ENCODE measurements at regions not wholly inside any gene's neighbourhood (a gene's known extent, or its start where the extent isn't known, plus 50 kb on each side); places are given as distances from the start of the nearest gene placed in this dataset.

GRCh38 chr6:40882323-40882997 is 156.6 kb downstream of the UNC5CL start:
- no peak for TF ChIP-seq CTCF (IDR thresholded peaks at IDR 0.05; ENCODE audit: low read depth, low read length, missing control alignments)
- no peaks in the 10 kb centered on the region for H3K36me3 ChIP-seq (replicated peaks)
- H3K27me3 ChIP-seq (replicated peaks): no peaks in the 10 kb centered on the region
- no peak for DNase-seq
- no peak overlapping the region for H3K4me3 ChIP-seq (ENCODE audit: low read depth, low read length)
- H3K27ac ChIP-seq: no peak overlapping the region
- in situ Hi-C loops (cut with HindIII; ENCODE audit: low pct_ligation_motif_present, low sequenced_read_pairs): no loop called here

GRCh38 chr6:40881501-40881900 is 157.5 kb downstream of the UNC5CL start:
- Histone ChIP-seq H3K27ac (no peak overlapping the region), H3K36me3 (replicated peaks) (no peaks in the 10 kb centered on the region), H3K27me3 (replicated peaks) (no peaks in the 10 kb centered on the region), H3K4me3 (ENCODE audit: low read depth, low read length) (no peak overlapping the region)
- no peak for TF ChIP-seq CTCF (IDR thresholded peaks at IDR 0.05; ENCODE audit: low read depth, low read length, missing control alignments)
- no peak for DNase-seq
- in situ Hi-C loops (cut with HindIII; ENCODE audit: low pct_ligation_motif_present, low sequenced_read_pairs): no loop called here

- H3K27ac ChIP-seq: no peak overlapping the region
- H3K27me3 ChIP-seq (replicated peaks): no peaks in the 10 kb centered on the region
- H3K4me3 ChIP-seq (ENCODE audit: low read depth, low read length): no peak overlapping the region
- H3K36me3 ChIP-seq (replicated peaks): no peaks in the 10 kb centered on the region
- in situ Hi-C loops (cut with HindIII; ENCODE audit: low pct_ligation_motif_present, low sequenced_read_pairs): no loop called here
- DNase-seq: no peak
- no peak for TF ChIP-seq CTCF (IDR thresholded peaks at IDR 0.05; ENCODE audit: low read depth, low read length, missing control alignments)
These were observed 158.1 kb downstream of the UNC5CL start for GRCh38 chr6:40880906-40881305.

- in situ Hi-C loops (cut with HindIII; ENCODE audit: low pct_ligation_motif_present, low sequenced_read_pairs): no loop called here
- no peak overlapping the region for H3K27ac ChIP-seq
- H3K27me3 ChIP-seq (replicated peaks): no peaks in the 10 kb centered on the region
- DNase-seq: no peak
- no peak overlapping the region for H3K4me3 ChIP-seq (ENCODE audit: low read depth, low read length)
- TF ChIP-seq CTCF (IDR thresholded peaks at IDR 0.05; ENCODE audit: low read depth, low read length, missing control alignments): no peak
- H3K36me3 ChIP-seq (replicated peaks): no peaks in the 10 kb centered on the region
These were observed 159.9 kb downstream of the UNC5CL start for GRCh38 chr6:40879169-40879568.

- no peak for TF ChIP-seq CTCF (IDR thresholded peaks at IDR 0.05; ENCODE audit: low read depth, low read length, missing control alignments)
- no peak overlapping the region for H3K4me3 ChIP-seq (ENCODE audit: low read depth, low read length)
- H3K36me3 ChIP-seq (replicated peaks): no peaks in the 10 kb centered on the region
- H3K27ac ChIP-seq: no peak overlapping the region
- no peaks in the 10 kb centered on the region for H3K27me3 ChIP-seq (replicated peaks)
- DNase-seq: no peak
- in situ Hi-C loops (cut with HindIII; ENCODE audit: low pct_ligation_motif_present, low sequenced_read_pairs): no loop called here
These were observed 161.7 kb downstream of the UNC5CL start for GRCh38 chr6:40877362-40877761.

- no peak for TF ChIP-seq CTCF (IDR thresholded peaks at IDR 0.05; ENCODE audit: low read depth, low read length, missing control alignments)
- Histone ChIP-seq H3K27ac (no peak overlapping the region), H3K27me3 (replicated peaks) (no peaks in the 10 kb centered on the region), H3K4me3 (ENCODE audit: low read depth, low read length) (no peak overlapping the region), H3K36me3 (replicated peaks) (no peaks in the 10 kb centered on the region)
- DNase-seq: no peak
- in situ Hi-C loops (cut with HindIII; ENCODE audit: low pct_ligation_motif_present, low sequenced_read_pairs): no loop called here
These were observed 162.7 kb downstream of the UNC5CL start for GRCh38 chr6:40876336-40876735.

All from brain microvascular endothelial cell (primary cell).